IPS DF 19.7 (cell line): ENCODE measurements at regions not wholly inside any gene's neighbourhood (a gene's known extent, or its start where the extent isn't known, plus 50 kb on each side); places are given as distances from the start of the nearest gene placed in this dataset.

ENCODE experiments used
- DNase-seq: peaks from one replicate; pipeline ENCODE4 v3.0.0-alpha.2; 2013; ENCODE audit warnings: low read depth, low spot score

DNA sequence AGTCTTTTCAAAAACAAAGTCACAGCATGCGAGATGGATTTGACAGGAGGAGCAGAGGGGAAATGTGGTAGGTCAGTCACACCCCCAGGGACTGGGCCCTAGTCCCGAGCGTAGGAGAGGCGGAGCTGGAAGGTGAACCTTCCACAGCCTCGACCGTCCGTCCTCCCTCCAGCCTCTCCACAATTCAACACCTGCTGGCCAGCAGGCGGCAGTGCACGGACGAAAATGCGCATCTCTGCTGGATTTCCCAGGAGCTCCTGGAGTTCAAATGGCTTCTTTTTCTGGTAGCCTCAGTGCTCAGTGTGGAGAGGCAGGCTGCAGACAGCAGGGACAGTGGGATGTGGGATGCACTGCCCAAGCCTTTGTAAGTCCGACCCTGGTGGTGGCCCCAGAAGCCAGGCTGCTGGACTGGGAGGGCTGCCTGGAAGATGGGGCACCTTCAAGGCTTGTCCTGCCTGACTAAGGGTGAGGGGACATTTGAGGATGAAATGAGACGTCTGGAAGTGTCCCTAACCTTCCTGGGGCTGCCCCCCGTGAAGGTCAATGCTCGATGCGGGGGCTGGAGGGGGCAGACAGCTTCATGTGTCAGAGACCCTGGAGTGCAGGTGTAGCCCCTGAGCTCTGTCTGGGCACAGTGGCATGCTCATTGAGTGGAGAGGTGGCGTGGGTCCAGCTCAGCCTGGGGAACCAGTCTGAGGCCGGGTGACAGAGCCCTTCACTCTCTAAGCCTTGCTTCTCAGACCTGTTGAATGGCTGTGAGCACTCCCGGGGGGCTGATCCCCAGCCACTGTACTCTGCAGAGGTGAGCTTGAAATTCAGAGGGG lies 189.5 kb downstream of the TFCP2L1 start:
- no peak for DNase-seq

- no peak for DNase-seq
These were observed 188.4 kb downstream of the TFCP2L1 start for GRCh38 chr2:121096611-121097010.

GRCh38 chr2:121098556-121098955 lies 186.4 kb downstream of the TFCP2L1 start:
- no peak for DNase-seq

DNA sequence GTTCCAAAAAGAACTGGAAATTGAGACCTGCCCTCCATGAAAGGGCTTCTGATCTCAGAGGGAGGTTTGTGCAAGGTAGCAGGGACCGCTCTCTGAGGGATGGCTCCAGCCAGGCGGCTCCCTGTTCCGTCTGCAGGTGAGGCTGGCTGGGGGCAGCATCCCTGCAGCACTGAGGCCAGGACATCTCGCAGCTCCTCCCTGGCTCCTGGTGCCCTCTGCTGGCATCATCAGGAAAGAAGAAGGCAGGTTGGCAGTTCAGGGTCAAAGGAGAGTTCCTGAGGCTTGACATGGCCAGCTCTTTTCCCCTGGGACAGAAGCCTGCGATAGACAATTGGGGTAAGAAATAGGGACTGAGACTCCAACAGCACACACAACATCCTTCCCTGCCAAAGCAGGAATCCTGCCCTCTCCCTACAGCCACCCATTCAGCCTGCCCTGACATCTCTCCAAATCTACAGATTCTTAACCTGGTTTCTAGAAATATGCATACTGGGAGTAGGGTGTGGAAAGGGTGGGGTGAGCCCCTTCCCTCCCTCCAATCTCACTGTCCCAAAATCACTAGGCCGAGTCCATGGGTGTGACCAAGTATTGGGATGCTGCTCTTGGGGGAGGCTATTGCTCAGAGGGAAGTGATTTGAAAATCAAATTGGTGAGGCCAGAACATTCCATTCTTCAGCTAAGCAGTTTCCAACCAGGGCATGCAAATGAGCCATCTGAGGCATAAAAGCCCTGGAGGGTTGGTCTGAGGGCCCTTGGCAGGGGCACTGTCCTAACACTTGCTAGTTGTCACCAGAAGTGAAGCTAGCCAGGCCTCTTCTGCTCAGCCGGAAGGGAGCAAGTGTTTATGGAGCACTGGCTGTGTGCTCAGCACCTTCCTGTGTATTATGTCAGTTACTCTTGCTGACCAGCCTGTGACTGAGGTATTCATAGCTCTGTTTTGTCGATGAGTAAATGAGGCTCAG lies 185.4 kb downstream of the TFCP2L1 start:
- no peak for DNase-seq

DNA sequence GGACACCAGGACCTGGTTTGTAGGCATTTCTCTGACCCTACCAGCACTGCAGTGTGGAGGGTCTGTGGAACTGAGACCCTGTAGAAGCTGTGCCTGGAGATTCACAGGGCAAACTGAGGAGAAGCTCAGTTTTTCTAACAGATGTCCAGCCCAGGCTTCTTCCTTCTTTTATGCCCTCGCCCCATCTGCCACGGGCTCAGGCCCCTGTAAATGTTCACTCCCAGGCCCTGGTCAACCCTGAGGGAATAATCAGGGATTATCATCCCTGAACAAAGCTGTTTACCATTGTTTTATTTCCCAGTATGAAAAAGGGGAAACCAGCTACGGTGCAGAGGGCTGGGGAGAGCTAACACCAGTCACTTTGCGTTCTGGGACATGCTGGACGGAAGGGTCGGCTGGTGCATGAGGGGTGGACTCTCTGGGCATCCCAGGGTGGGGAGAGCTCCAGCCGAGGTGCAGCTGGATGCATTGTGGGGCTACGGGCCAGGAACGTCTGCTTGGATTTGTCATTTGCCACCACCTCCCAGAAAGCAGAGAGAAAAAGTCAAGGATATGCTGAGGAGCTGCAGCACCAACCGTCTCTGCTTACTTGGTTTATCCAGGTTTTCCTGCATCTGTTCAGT lies 183.8 kb downstream of the TFCP2L1 start:
- DNase-seq: no peak

GRCh38 chr2:121102941-121103340 lies 182.1 kb downstream of the TFCP2L1 start:
- no peak for DNase-seq

GRCh38 chr2:121103960-121104359 lies 181.0 kb downstream of the TFCP2L1 start:
- DNase-seq: no peak

DNA sequence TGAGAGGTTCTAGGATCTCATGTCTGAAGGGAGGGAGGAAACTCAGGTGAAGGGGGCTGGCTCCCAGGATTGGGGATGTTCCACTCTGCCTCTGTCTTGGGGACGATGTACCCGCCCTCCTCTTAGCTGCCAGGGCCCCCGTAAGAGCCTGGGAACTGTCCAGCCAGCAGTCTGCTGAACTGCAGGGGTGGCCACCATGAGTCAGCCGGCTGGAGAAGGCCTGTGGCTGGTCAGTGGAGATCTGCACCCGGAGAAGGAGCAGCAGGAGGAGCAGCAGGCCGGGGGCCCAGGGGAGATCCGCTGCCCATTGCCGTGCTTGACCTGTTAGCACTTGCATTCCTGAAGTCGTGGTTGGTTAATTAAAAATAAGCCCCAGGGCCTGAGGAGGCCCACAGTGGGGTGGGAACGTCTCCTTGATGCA lies 180.3 kb downstream of the TFCP2L1 start:
- DNase-seq: no peak

DNA sequence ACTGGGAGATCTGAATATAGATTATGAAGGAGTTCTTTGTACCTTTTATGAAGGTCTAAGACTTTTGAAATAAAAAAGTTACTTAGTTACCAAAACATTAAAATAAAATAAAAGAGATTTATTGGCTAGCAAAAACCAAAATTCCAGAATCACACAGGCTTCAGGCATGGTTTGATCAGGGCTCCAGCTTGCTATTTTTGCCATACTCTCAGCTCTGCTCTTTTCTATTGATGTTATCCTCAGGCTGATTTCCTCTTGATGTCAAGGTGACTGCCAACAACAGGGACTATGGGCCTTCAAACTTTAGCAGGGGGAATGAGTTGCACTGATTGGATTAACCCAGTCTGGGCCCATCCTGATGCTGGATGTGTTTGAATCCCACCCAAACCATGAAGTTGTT lies 174.1 kb downstream of the TFCP2L1 start:
- DNase-seq: no peak

GRCh38 chr2:121118951-121119350 lies 166.1 kb downstream of the TFCP2L1 start:
- no peak for DNase-seq

DNA sequence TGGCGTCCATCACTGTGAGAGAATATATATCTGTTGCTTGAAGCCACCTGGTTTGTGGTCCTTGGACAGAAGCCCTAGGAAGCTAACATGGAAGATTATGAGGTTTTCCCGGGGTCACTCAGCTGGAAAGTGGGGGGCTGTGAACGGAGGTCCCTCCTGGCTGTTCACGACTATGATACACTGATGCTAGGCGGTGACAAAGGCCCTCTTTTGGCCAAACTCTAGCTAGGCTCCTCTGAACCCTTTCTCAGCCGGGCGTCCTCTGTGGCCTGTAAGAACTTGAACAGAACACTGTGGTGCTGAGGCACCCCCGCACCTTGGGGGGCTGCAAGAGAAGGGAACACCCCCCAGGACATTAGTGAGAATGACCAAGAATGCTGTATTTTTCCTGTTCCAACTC lies 164.6 kb downstream of the TFCP2L1 start:
- no peak for DNase-seq

DNA sequence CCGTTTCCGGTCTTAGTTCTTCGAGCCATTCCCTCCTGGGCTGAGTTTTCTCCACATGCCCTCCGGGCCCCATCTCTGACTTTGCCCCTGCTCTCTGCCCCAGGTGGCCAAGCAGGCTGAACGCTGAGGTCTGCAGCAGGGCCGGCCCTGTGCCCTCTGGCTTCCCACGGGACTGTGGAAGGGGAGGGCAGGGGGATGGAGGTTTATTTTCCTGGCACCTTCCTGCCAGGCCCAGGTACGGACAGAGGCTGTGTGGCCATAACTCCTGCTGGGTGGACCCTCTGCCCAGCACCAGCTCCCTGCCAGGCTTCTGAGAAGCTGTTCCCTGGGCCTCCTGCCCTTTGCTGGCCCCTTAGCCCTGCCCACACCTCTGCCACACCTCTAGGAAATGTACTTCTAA lies 164.0 kb downstream of the TFCP2L1 start:
- DNase-seq: no peak

- no peak for DNase-seq
These were observed 163.3 kb downstream of the TFCP2L1 start for GRCh38 chr2:121121661-121122060.

DNA sequence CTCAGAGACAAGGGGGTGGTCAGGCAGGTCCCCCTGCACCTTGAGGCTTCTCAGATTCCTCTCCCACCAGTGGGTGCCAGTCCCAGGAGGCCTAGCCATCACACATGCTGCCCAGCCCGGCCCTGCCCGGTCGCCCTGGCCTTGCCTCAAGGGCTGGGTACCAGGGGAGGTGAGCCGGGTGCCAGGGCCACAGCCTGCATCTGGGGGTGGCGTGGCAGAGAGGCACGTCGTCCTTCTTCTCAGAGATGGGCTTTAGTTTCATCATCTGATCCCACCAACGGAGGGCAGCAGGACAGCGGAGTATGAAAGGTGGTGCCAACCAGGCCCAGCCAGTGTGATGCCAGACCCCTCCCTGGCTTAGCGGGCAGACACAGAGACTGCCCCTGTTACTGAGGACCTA lies 161.7 kb downstream of the TFCP2L1 start:
- DNase-seq: no peak

- no peak for DNase-seq
These were observed 160.7 kb downstream of the TFCP2L1 start for GRCh38 chr2:121124330-121124729.

GRCh38 chr2:121125350-121125749 lies 159.7 kb downstream of the TFCP2L1 start:
- no peak for DNase-seq

DNA sequence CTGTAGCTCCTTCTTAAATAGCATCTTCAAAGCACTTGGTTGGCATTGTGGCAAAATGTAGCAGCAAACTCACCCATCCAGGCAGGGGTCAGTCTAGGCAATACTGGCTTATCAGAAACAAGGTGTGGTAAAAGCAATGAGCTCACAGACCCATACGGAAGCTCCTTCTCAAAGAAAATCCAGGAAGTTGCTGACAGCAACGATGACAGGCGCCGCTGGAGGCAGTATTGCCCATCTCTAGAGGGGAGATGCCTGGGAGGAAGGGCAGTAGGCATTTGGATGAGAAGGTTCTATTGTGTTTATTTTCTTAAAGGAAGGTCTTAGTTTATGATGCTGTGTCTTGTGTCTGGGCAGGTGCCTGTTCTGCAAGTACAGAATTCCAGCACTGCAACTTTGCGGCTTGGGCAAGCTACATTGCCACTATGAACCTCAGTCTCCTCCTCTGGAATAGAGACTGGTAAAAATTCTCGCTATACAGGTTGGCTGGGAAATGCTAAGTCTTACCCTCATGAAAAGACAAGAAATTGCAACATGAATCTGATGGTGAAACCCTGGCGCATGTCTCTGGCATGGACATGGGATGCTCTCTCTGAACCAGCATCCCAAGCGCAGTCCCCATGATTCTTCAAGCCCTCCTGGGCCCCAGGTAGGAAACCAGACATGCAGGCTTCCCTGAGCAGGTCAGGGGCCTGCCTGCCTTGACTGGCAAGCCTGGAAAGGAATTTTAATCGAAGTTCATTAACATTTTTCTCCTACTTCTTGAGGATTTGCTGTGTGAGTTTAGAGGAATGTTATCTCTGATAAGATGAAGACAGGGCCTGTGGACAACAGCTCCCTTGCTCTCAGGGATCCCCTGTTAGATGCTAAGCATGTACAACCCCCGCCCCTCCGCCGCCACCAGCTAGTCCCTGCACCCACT lies 156.0 kb downstream of the TFCP2L1 start:
- no peak for DNase-seq

DNA sequence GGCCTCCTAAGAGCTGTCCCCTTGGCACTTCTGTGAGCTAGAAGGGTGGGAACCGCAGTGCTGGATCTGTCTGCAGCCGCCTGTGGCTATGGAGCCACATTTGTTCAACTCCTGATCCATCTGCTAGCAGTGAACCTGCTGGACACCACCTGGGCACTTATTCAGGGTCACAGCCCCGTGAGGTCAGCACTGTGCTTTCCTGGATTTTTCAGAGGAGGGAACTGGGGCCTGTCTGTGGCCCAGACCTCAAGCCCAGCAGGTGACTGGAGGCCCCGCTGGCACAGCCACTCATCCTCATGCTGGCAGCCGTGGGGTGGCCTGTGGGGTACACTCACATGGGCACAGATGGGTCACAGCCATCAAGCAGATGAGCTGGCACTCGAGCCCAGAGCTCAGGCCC lies 155.3 kb downstream of the TFCP2L1 start:
- no peak for DNase-seq

DNA sequence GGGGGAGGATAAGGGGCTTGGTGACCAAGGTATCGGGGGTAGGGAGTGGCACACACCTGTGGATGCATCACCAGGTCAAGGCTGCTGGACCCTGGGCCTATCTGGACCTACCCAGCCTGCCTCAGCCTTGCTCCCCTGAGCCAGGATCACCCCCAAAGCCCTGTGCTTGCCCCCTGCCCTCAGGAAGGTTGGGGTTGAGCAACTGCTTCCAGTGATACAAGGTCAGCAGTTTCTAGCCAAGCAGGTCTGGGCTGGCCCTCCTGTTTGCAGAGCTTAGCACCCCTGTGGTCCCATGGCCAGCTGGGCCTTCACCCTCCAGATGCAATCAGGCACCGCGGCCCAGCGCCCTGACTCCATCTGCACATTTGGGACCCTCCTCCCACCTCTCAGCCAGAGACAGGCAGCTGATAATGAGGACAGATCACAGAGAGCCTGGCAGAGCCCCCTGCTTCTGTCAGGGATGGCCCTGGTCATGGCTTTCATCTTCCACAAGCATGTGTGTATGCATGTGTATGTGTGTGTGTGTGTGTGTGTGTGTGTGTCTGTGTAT lies 154.6 kb downstream of the TFCP2L1 start:
- no peak for DNase-seq

DNA sequence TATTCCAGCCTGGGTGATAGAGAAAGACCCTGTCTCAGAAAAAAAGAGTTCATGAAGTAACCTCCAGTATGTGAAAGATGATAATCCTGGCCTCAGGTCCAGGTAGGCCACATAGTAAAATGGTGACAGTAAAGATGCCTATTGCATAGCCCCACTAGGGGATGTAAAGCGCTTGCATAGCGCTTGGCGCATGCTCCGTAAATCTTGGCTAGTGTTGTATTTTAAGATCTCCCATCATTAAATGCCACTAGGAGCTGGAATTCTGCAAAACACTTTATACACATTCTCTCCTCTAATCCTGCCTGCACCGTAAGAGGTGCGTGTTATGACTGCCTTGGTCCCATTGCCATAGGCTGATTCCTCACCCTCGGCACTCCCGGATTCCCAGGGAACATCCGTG lies 153.6 kb downstream of the TFCP2L1 start:
- DNase-seq: no peak
